ENCODE measurements at regions not wholly inside any gene's neighbourhood (a gene's known extent, or its start where the extent isn't known, plus 50 kb on each side); places are given as distances from the start of the nearest gene placed in this dataset.
"Not testable (repeated sequence)": the region's sequence is repeated elsewhere in the genome, so short reads cannot be mapped to it uniquely, and the experiment has no call there.

- Mint-ChIP-seq H3K36me3 (ENCODE audit: low read depth) (no peaks in the 10 kb centered on the region), H3K4me3 (no peak overlapping the region), H3K27me3 (peaks cover 3% of the 10 kb centered on the region), H3K4me1 (peaks cover 61% of the 10 kb centered on the region), H3K27ac (no peak overlapping the region), H3K9me3 (ENCODE audit: low read depth) (no peaks in the 10 kb centered on the region)
- POLR2A ChIA-PET = interaction anchor here (0.6 kb wide), 1 partner anchor 160 kb away, joined by 4 read pairs; no protein-coding TSS in a partner anchor
- DNase-seq = no peak
- CTCF ChIA-PET = interaction anchor here (0.9 to 1.4 kb wide), 3 partner anchors 9 to 552 kb away, joined by 3 to 5 read pairs (median 4); no protein-coding TSS in a partner anchor
- intact Hi-C loops (cut with DNase I, micrococcal nuclease) = loop anchor here in 1 of 2 experiments (10.0 kb wide), 3 partner anchors 315 to 545 kb away; no protein-coding TSS in a partner anchor
- no peak for ATAC-seq
Measured at GRCh38 chr3:72269475-72269874, 484.5 kb upstream of the PROK2 start.

GRCh38 chr3:72266921-72267524 lies 482.1 kb upstream of the PROK2 start:
- ATAC-seq; H3K27me3 Mint-ChIP-seq; H3K9me3 Mint-ChIP-seq (ENCODE audit: low read depth); H3K4me3 Mint-ChIP-seq; H3K27ac Mint-ChIP-seq; H3K36me3 Mint-ChIP-seq (ENCODE audit: low read depth); POLR2A ChIA-PET; DNase-seq: not testable (repeated sequence)
- intact Hi-C loops (cut with DNase I, micrococcal nuclease) = loop anchor here in 1 of 2 experiments (10.0 kb wide), 3 partner anchors 312 to 548 kb away; no protein-coding TSS in a partner anchor
- CTCF ChIA-PET = interaction anchor here (1.2 kb wide), 1 partner anchor 96 kb away, joined by 3 read pairs; no protein-coding TSS in a partner anchor
- H3K4me1 Mint-ChIP-seq = peaks cover 50% of the 10 kb centered on the region

- H3K4me1 Mint-ChIP-seq = peaks cover 50% of the 10 kb centered on the region
- intact Hi-C loops (cut with DNase I, micrococcal nuclease) = loop anchor here in 1 of 2 experiments (10.0 kb wide), 3 partner anchors 311 to 549 kb away; no protein-coding TSS in a partner anchor
- no peaks in the 10 kb centered on the region for H3K27me3 Mint-ChIP-seq
- H3K9me3 Mint-ChIP-seq (ENCODE audit: low read depth) = no peaks in the 10 kb centered on the region
- POLR2A ChIA-PET = interaction anchor here (0.5 kb wide), 1 partner anchor 13 kb away, joined by 3 read pairs; no protein-coding TSS in a partner anchor
- ATAC-seq (peak; percentile 43), DNase-seq (no peak)
- H3K4me3 Mint-ChIP-seq = no peak overlapping the region
- H3K27ac Mint-ChIP-seq = no peak overlapping the region
- CTCF ChIA-PET = interaction anchor here (1.2 kb wide), 2 partner anchors 13 to 97 kb away, joined by 3 to 5 read pairs; no protein-coding TSS in a partner anchor
- H3K36me3 Mint-ChIP-seq (ENCODE audit: low read depth) = no peaks in the 10 kb centered on the region
Measured at GRCh38 chr3:72266016-72266370, 481.0 kb upstream of the PROK2 start.

GRCh38 chr3:72265256-72266015 lies 480.5 kb upstream of the PROK2 start:
- no peak overlapping the region for H3K27ac Mint-ChIP-seq
- ATAC-seq = peak; percentile 58
- CTCF ChIA-PET = interaction anchor here (1.2 kb wide), 2 partner anchors 13 to 98 kb away, joined by 3 to 5 read pairs; no protein-coding TSS in a partner anchor

GRCh38 chr3:72263223-72263990 lies 478.5 kb upstream of the PROK2 start:
- H3K27ac Mint-ChIP-seq = no peak overlapping the region
- DNase-seq (no peak), ATAC-seq (no peak)
- H3K4me3 Mint-ChIP-seq = no peak overlapping the region
- H3K27me3 Mint-ChIP-seq = no peaks in the 10 kb centered on the region
- peaks cover 53% of the 10 kb centered on the region for H3K4me1 Mint-ChIP-seq
- ChIA-PET CTCF (no interaction called here), POLR2A (interaction anchor here (0.5 kb wide), 1 partner anchor 285 kb away, joined by 4 read pairs; no protein-coding TSS in a partner anchor)
- no peaks in the 10 kb centered on the region for H3K9me3 Mint-ChIP-seq (ENCODE audit: low read depth)
- intact Hi-C loops (cut with DNase I, micrococcal nuclease) = loop anchor here (5.0 to 10.0 kb wide), 6 partner anchors 76 to 551 kb away; partner anchors contain the start of gene EIF4E3 (in 1 of the 2)
- peaks cover under 1% of the 10 kb centered on the region for H3K36me3 Mint-ChIP-seq (ENCODE audit: low read depth)

More at GRCh38 chr3:72265256-72266015, 480.5 kb upstream of the PROK2 start:
- no peaks in the 10 kb centered on the region for H3K27me3 Mint-ChIP-seq
- no peaks in the 10 kb centered on the region for H3K9me3 Mint-ChIP-seq (ENCODE audit: low read depth)
- H3K4me1 Mint-ChIP-seq = peaks cover 51% of the 10 kb centered on the region
- DNase-seq = no peak
- intact Hi-C loops (cut with DNase I, micrococcal nuclease) = loop anchor here in 1 of 2 experiments (10.0 kb wide), 3 partner anchors 311 to 549 kb away; no protein-coding TSS in a partner anchor
- no peaks in the 10 kb centered on the region for H3K36me3 Mint-ChIP-seq (ENCODE audit: low read depth)
- POLR2A ChIA-PET = interaction anchor here (0.5 kb wide), 1 partner anchor 12 kb away, joined by 3 read pairs; no protein-coding TSS in a partner anchor
- H3K4me3 Mint-ChIP-seq = no peak overlapping the region

GRCh38 chr3:72262736-72263135 lies 477.8 kb upstream of the PROK2 start:
- Mint-ChIP-seq H3K4me3 (no peak overlapping the region), H3K27ac (no peak overlapping the region), H3K36me3 (ENCODE audit: low read depth) (peaks cover 5% of the 10 kb centered on the region), H3K4me1 (peaks cover 53% of the 10 kb centered on the region), H3K27me3 (no peaks in the 10 kb centered on the region), H3K9me3 (ENCODE audit: low read depth) (peaks cover 3% of the 10 kb centered on the region)
- intact Hi-C loops (cut with DNase I, micrococcal nuclease) = loop anchor here (5.0 to 10.0 kb wide), 6 partner anchors 75 to 552 kb away; partner anchors contain the start of gene EIF4E3 (in 1 of the 2)
- DNase-seq = no peak
- POLR2A ChIA-PET = no interaction called here
- CTCF ChIA-PET = no interaction called here
- no peak for ATAC-seq

- no peak overlapping the region for H3K4me3 Mint-ChIP-seq
- POLR2A ChIA-PET = no interaction called here
Measured at GRCh38 chr3:72261566-72262564, 476.9 kb upstream of the PROK2 start.

GRCh38 chr3:72260588-72260910 lies 475.6 kb upstream of the PROK2 start:
- Mint-ChIP-seq H3K27ac (peak overlapping the region; percentile 62), H3K27me3 (peaks cover 2% of the 10 kb centered on the region), H3K4me3 (no peak overlapping the region), H3K4me1 (peaks cover 51% of the 10 kb centered on the region), H3K9me3 (ENCODE audit: low read depth) (peaks cover 12% of the 10 kb centered on the region), H3K36me3 (ENCODE audit: low read depth) (peaks cover 12% of the 10 kb centered on the region)
- POLR2A ChIA-PET = interaction anchor here (0.6 to 0.8 kb wide), 2 partner anchors 76 to 115 kb away, joined by 3 read pairs; no protein-coding TSS in a partner anchor
- ATAC-seq (no peak), DNase-seq (no peak)
- intact Hi-C loops (cut with DNase I, micrococcal nuclease) = loop anchor here (1.0 to 10.0 kb wide), 10 partner anchors 73 to 554 kb away; partner anchors contain the start of gene EIF4E3 (in 1 of the 2)
- CTCF ChIA-PET = interaction anchor here (0.6 to 1.0 kb wide), 3 partner anchors 9 to 68 kb away, joined by 3 read pairs; no protein-coding TSS in a partner anchor

More at GRCh38 chr3:72261566-72262564, 476.9 kb upstream of the PROK2 start:
- ATAC-seq (no peak), DNase-seq (no peak)
- CTCF ChIA-PET = no interaction called here
- intact Hi-C loops (cut with DNase I, micrococcal nuclease) = loop anchor here (2.0 to 10.0 kb wide), 9 partner anchors 75 to 553 kb away; partner anchors contain the start of gene EIF4E3 (in 1 of the 2)
- Mint-ChIP-seq H3K27me3 (peaks cover 2% of the 10 kb centered on the region), H3K36me3 (ENCODE audit: low read depth) (peaks cover 12% of the 10 kb centered on the region), H3K4me1 (peaks cover 52% of the 10 kb centered on the region), H3K27ac (no peak overlapping the region), H3K9me3 (ENCODE audit: low read depth) (peaks cover 12% of the 10 kb centered on the region)

- H3K9me3 Mint-ChIP-seq (ENCODE audit: low read depth) = peaks cover 12% of the 10 kb centered on the region
- H3K27ac Mint-ChIP-seq = peak overlapping the region; percentile 62
- DNase-seq (peak; percentile 48), ATAC-seq (peak; percentile 92)
- intact Hi-C loops (cut with DNase I, micrococcal nuclease) = loop anchor here (1.0 to 10.0 kb wide), 11 partner anchors 73 to 555 kb away; partner anchors contain the start of gene EIF4E3 (in 1 of the 2)
- CTCF ChIA-PET = interaction anchor here (0.6 to 1.0 kb wide), 3 partner anchors 10 to 67 kb away, joined by 3 read pairs; no protein-coding TSS in a partner anchor
- H3K27me3 Mint-ChIP-seq = peaks cover 2% of the 10 kb centered on the region
- H3K4me3 Mint-ChIP-seq = no peak overlapping the region
- peaks cover 48% of the 10 kb centered on the region for H3K4me1 Mint-ChIP-seq
- POLR2A ChIA-PET = interaction anchor here (0.6 to 0.8 kb wide), 2 partner anchors 115 to 399 kb away, joined by 3 read pairs; no protein-coding TSS in a partner anchor
- peaks cover 12% of the 10 kb centered on the region for H3K36me3 Mint-ChIP-seq (ENCODE audit: low read depth)
Measured at GRCh38 chr3:72259755-72260587, 475.0 kb upstream of the PROK2 start.
